Osteocyte (in vitro differentiated cells): ENCODE measurements at regions not wholly inside any gene's neighbourhood (a gene's known extent, or its start where the extent isn't known, plus 50 kb on each side); places are given as distances from the start of the nearest gene placed in this dataset.

Source experiments
- DNase-seq: peaks from one replicate; pipeline ENCODE4 v3.0.0; 2021; ENCODE audit warnings: mixed read lengths; ENCODE audit not compliant: unreplicated experiment; ENCODE audit errors: extremely low spot score
- H3K27ac Mint-ChIP-seq: one replicate; pipeline ENCODE4 v1.8.0; 2021; ENCODE audit warnings: mild to moderate bottlenecking, mixed read lengths; ENCODE audit not compliant: unreplicated experiment
- H3K27me3 Mint-ChIP-seq: one replicate; pipeline ENCODE4 v1.8.0; 2021; ENCODE audit warnings: mixed read lengths; ENCODE audit not compliant: unreplicated experiment
- H3K36me3 Mint-ChIP-seq: one replicate; pipeline ENCODE4 v1.8.0; 2021; ENCODE audit warnings: mixed read lengths; ENCODE audit not compliant: unreplicated experiment
- H3K4me1 Mint-ChIP-seq: one replicate; pipeline ENCODE4 v1.8.0; 2021; ENCODE audit warnings: mixed read lengths; ENCODE audit not compliant: unreplicated experiment
- H3K4me3 Mint-ChIP-seq: one replicate; pipeline ENCODE4 v1.8.0; 2021; ENCODE audit warnings: mild to moderate bottlenecking, moderate library complexity, mixed read lengths; ENCODE audit not compliant: unreplicated experiment
- H3K9me3 Mint-ChIP-seq: one replicate; pipeline ENCODE4 v1.8.0; 2021; ENCODE audit warnings: mixed read lengths; ENCODE audit not compliant: unreplicated experiment
- CTCF ChIP-seq: fragments of 200-600 bp; sonication (generic); IDR thresholded peaks from 2 replicates; pipeline ENCODE4 v1.5.0; 2021; ENCODE audit warnings: antibody characterized with exemption, mild to moderate bottlenecking, moderate library complexity

- H3K4me1 Mint-ChIP-seq = no peaks in the 10 kb centered on the region
- H3K36me3 Mint-ChIP-seq = no peaks in the 10 kb centered on the region
- no peak overlapping the region for H3K27ac Mint-ChIP-seq
- H3K4me3 Mint-ChIP-seq = no peak overlapping the region
- H3K27me3 Mint-ChIP-seq = peaks cover 2% of the 10 kb centered on the region
- peak; percentile 32 for DNase-seq
- no peaks in the 10 kb centered on the region for H3K9me3 Mint-ChIP-seq
- TF ChIP-seq CTCF = no peak
Observed at GRCh38 chr10:10951675-10952074, 66.0 kb upstream of the CELF2 start.

- no peak overlapping the region for H3K27ac Mint-ChIP-seq
- no peaks in the 10 kb centered on the region for H3K4me1 Mint-ChIP-seq
- no peak overlapping the region for H3K4me3 Mint-ChIP-seq
- no peaks in the 10 kb centered on the region for H3K36me3 Mint-ChIP-seq
- DNase-seq = no peak
- no peak for TF ChIP-seq CTCF
- no peaks in the 10 kb centered on the region for H3K9me3 Mint-ChIP-seq
- peaks cover 2% of the 10 kb centered on the region for H3K27me3 Mint-ChIP-seq
Observed at GRCh38 chr10:10952800-10953199, 64.9 kb upstream of the CELF2 start.

GRCh38 chr10:10956681-10957542 is 60.8 kb upstream of the CELF2 start:
- no peaks in the 10 kb centered on the region for H3K4me1 Mint-ChIP-seq
- no peak for TF ChIP-seq CTCF
- no peak overlapping the region for H3K4me3 Mint-ChIP-seq
- no peaks in the 10 kb centered on the region for H3K36me3 Mint-ChIP-seq
- peaks cover 2% of the 10 kb centered on the region for H3K27me3 Mint-ChIP-seq
- H3K9me3 Mint-ChIP-seq = no peaks in the 10 kb centered on the region
- H3K27ac Mint-ChIP-seq = no peak overlapping the region
- peak; percentile 30 for DNase-seq

GRCh38 chr10:10958041-10958440 is 59.6 kb upstream of the CELF2 start:
- TF ChIP-seq CTCF = no peak
- H3K9me3 Mint-ChIP-seq = no peaks in the 10 kb centered on the region
- H3K36me3 Mint-ChIP-seq = no peaks in the 10 kb centered on the region
- no peak overlapping the region for H3K27ac Mint-ChIP-seq
- H3K27me3 Mint-ChIP-seq = peaks cover 2% of the 10 kb centered on the region
- DNase-seq = no peak
- no peak overlapping the region for H3K4me3 Mint-ChIP-seq
- no peaks in the 10 kb centered on the region for H3K4me1 Mint-ChIP-seq

GRCh38 chr10:10959666-10960065 is 58.0 kb upstream of the CELF2 start:
- no peak for TF ChIP-seq CTCF
- Mint-ChIP-seq H3K36me3 (no peaks in the 10 kb centered on the region), H3K27ac (no peak overlapping the region)

More at GRCh38 chr10:10959666-10960065, 58.0 kb upstream of the CELF2 start:
- DNase-seq = peak; percentile 0
- Mint-ChIP-seq H3K27me3 (peaks cover under 1% of the 10 kb centered on the region), H3K4me3 (no peak overlapping the region), H3K4me1 (no peaks in the 10 kb centered on the region), H3K9me3 (no peaks in the 10 kb centered on the region)
